GM12878 (cell line): ENCODE measurements at regions not wholly inside any gene's neighbourhood (a gene's known extent, or its start where the extent isn't known, plus 50 kb on each side); places are given as distances from the start of the nearest gene placed in this dataset.

Experiments used
- ATAC-seq: fragments of 200-7000 bp; cut with Tn5 transposase; 3 replicates; pipeline ENCODE4 v1.9.1; 2020; ENCODE audit warnings: mild to moderate bottlenecking, moderate library complexity
- BruUV-seq: library from RNA; stranded (reverse); fragments of 400-500 nt; replicated peaks from 2 replicates; lab custom pipeline; 2021; lab: Mats Ljungman, UMichigan
- CTCF ChIA-PET: fragments of 300-600 bp; sonication (Branson Sonifier 250); formaldehyde crosslinking; extraction: SDS; loops from one replicate; lab custom pipeline; 2021; ENCODE audit warnings: inconsistent platforms; lab: Yijun Ruan, JAX
- POLR2A ChIA-PET: fragments of 350-600 bp; formaldehyde crosslinking; extraction: SDS; loops from one replicate; lab custom pipeline; 2021; ENCODE audit warnings: inconsistent platforms; lab: Charles Lee
- RAD21 ChIA-PET: fragments of 300-600 bp; sonication (Branson Sonifier 250); formaldehyde crosslinking; loops from one replicate; lab custom pipeline; 2023; ENCODE audit warnings: antibody characterized with exemption; ENCODE audit not compliant: unreplicated experiment; lab: Charles Lee
- SMC1A ChIA-PET: fragments of 300-600 bp; sonication (Branson Sonifier 250); formaldehyde crosslinking; loops from one replicate; lab custom pipeline; 2023; ENCODE audit not compliant: unreplicated experiment, uncharacterized antibody; lab: Charles Lee
- DNase-seq: peaks from one replicate; pipeline ENCODE4 v3.0.0-alpha.2; 2011; ENCODE audit warnings: low read depth, low spot score
- FAIRE-seq: peaks from 3 replicates; lab custom pipeline; 2011; peaks lifted over from hg19 to GRCh38; lab: Jason Lieb, UNC
- H2AFZ ChIP-seq: 2 replicates; pipeline ENCODE4 v1.6.0; 2011; ENCODE audit warnings: low read depth, low read length, control low read depth; ENCODE audit not compliant: control insufficient read depth
- H3K27ac ChIP-seq: 2 replicates; pipeline ENCODE4 v1.5.1; 2011; ENCODE audit warnings: control low read depth; ENCODE audit not compliant: control insufficient read depth, insufficient read depth
- H3K27me3 ChIP-seq, 2 experiments: replicated peaks in 1 of 2; 2 replicates each; pipeline versions ENCODE4 v1.6.0 to v1.6.1; 2011; ENCODE audit warnings: low read length in 1 of 2; ENCODE audit not compliant: control insufficient read depth in 2 of 2, insufficient read depth in 2 of 2
- H3K36me3 ChIP-seq, 2 experiments: 2 replicates each; pipeline ENCODE4 v1.5.1; 2011; ENCODE audit warnings: low read length in 1 of 2; ENCODE audit not compliant: control insufficient read depth in 2 of 2, insufficient read depth in 2 of 2
- H3K4me1 ChIP-seq: 2 replicates; pipeline ENCODE4 v1.6.1; 2011; ENCODE audit warnings: mild to moderate bottlenecking, low read length, moderate library complexity, mixed read lengths; ENCODE audit not compliant: control insufficient read depth, insufficient read depth
- H3K4me2 ChIP-seq: 2 replicates; pipeline ENCODE4 v1.6.0; 2011; ENCODE audit warnings: control low read depth; ENCODE audit not compliant: control insufficient read depth, insufficient read depth
- H3K4me3 ChIP-seq: fragments of 200-600 bp; sonication (generic); 2 replicates; pipeline ENCODE4 v1.5.1; 2016
- H3K79me2 ChIP-seq: 2 replicates; pipeline ENCODE4 v1.6.0; 2011; ENCODE audit warnings: low read length; ENCODE audit not compliant: control insufficient read depth, insufficient read depth
- H3K9ac ChIP-seq: 2 replicates; pipeline ENCODE4 v1.8.0; 2011; ENCODE audit warnings: low read length, control low read depth, mixed read lengths; ENCODE audit not compliant: control insufficient read depth, insufficient read depth
- H3K9me3 ChIP-seq: replicated peaks from 3 replicates; pipeline ENCODE4 v1.5.1; 2011; ENCODE audit warnings: mild to moderate bottlenecking, low read length; ENCODE audit not compliant: control insufficient read depth, insufficient read depth
- H4K20me1 ChIP-seq: 2 replicates; pipeline ENCODE4 v1.6.0; 2011; ENCODE audit not compliant: control insufficient read depth, insufficient read depth
- BCL3 ChIP-seq: IDR thresholded peaks from 2 replicates; pipeline ENCODE4 v1.6.1; 2011; ENCODE audit warnings: borderline replicate concordance, low read depth, mild to moderate bottlenecking, moderate library complexity, low read length; ENCODE audit not compliant: insufficient read depth, poor library complexity, severe bottlenecking
- CBX3 ChIP-seq: fragments of 200-600 bp; sonication (generic); IDR thresholded peaks from 2 replicates; pipeline ENCODE4 v1.6.1; 2016; ENCODE audit warnings: low read depth, borderline replicate concordance
- CBX5 ChIP-seq: sonication (generic); IDR thresholded peaks from 2 replicates; pipeline ENCODE4 v1.6.1; 2016; ENCODE audit warnings: low read depth, moderate library complexity, mild to moderate bottlenecking, inconsistent platforms
- ESRRA ChIP-seq: IDR thresholded peaks from 2 replicates; pipeline ENCODE4 v1.6.1; 2012; ENCODE audit warnings: mild to moderate bottlenecking, low read length, improper control_type of control experiment
- FOXM1 ChIP-seq: IDR thresholded peaks from 2 replicates; pipeline ENCODE4 v1.6.1; 2012; ENCODE audit warnings: low read depth, mild to moderate bottlenecking, inconsistent platforms, low read length, moderate library complexity
- LARP7 ChIP-seq: fragments of 450-650 bp; IDR thresholded peaks from 2 replicates; pipeline ENCODE4 v1.6.1; 2017; ENCODE audit warnings: mild to moderate bottlenecking
- MEF2A ChIP-seq: IDR thresholded peaks from 2 replicates; pipeline ENCODE4 v1.6.1; 2011; ENCODE audit warnings: low read depth, mild to moderate bottlenecking, low read length, moderate library complexity; ENCODE audit not compliant: insufficient read depth
- MXI1 ChIP-seq: fragments of 150-350 bp; IDR thresholded peaks from 2 replicates; pipeline ENCODE4 v1.6.1; 2011; ENCODE audit warnings: low read depth, mild to moderate bottlenecking, inconsistent platforms, low read length, improper control_type of control experiment
- NRF1 ChIP-seq: conservative IDR thresholded peaks from 2 replicates; pipeline ENCODE4 v1.6.1; 2011; ENCODE audit warnings: mild to moderate bottlenecking, low read depth, low read length, improper control_type of control experiment
- POLR2AphosphoS2 ChIP-seq: IDR thresholded peaks from 2 replicates; pipeline ENCODE4 v1.6.1; 2011; ENCODE audit warnings: low read depth, mild to moderate bottlenecking, low read length, improper control_type of control experiment, moderate library complexity
- STAT3 ChIP-seq: IDR thresholded peaks from 2 replicates; pipeline ENCODE4 v1.6.1; 2011; ENCODE audit warnings: low read depth, low read length, improper control_type of control experiment
- WRNIP1 ChIP-seq: IDR thresholded peaks from 2 replicates; pipeline ENCODE4 v1.6.1; 2011; ENCODE audit warnings: low read depth, low read length, improper control_type of control experiment, borderline replicate concordance
- whole genome bisulfite sequencing: methylation state at CpG from one replicate; pipeline ENCODE4 v1.1.6; 2016; ENCODE audit warnings: low lambda C conversion rate; ENCODE audit not compliant: insufficient replicate concordance, insufficient coverage; ENCODE audit errors: missing lambda C conversion rate; 5-methylcytosine and 5-hydroxymethylcytosine counted together
- in situ Hi-C: fragments of 300-500 bp; cut with MboI; formaldehyde crosslinking; loops from 9 replicates; pipeline ENCODE4 v1.14.3; 2018; ENCODE audit warnings: mixed read lengths
- intact Hi-C: fragments of 100-400 bp; cut with micrococcal nuclease; formaldehyde crosslinking; loops from one replicate; pipeline ENCODE4 v1.14.2; 2022; ENCODE audit not compliant: unreplicated experiment
- TF ChIP-seq, protein P1 (sequence below): fragments of 450-650 bp; IDR thresholded peaks from 2 replicates; pipeline ENCODE4 v1.6.1; 2016; ENCODE audit warnings: mild to moderate bottlenecking
- TF ChIP-seq, protein P2 (sequence below): fragments of 450-650 bp; IDR thresholded peaks from 2 replicates; pipeline ENCODE4 v1.6.1; 2017; ENCODE audit warnings: borderline replicate concordance

GRCh38 chr6:56401477-56402070, 154.2 kb upstream of the COL21A1 start:
- no TSS peak for BruUV-seq
- intact Hi-C loops (no loop called here), in situ Hi-C loops (no loop called here)
- ChIA-PET SMC1A (interaction anchor here (0.9 to 1.2 kb wide), 3 partner anchors 103 to 179 kb away, joined by 3 read pairs; no protein-coding TSS in a partner anchor), POLR2A (no interaction called here), RAD21 (no interaction called here), CTCF (no interaction called here)
- Histone ChIP-seq H4K20me1 (no peaks in the 10 kb centered on the region), H3K27me3 (no peaks in the 10 kb centered on the region), H3K79me2 (no peaks in the 10 kb centered on the region), H2AFZ (no peak overlapping the region), H3K36me3 (no peaks in the 10 kb centered on the region), H3K4me3 (no peak overlapping the region), H3K9me3 (no peaks in the 10 kb centered on the region; the same call in 2 of the 3 replicates), H3K9ac (no peak overlapping the region), H3K27ac (no peak overlapping the region), H3K4me1 (no peaks in the 10 kb centered on the region), H3K4me2 (no peak overlapping the region)
- FAIRE-seq = no peak
- ATAC-seq = no peak
- WGBS = 96% methylated on average over 1 of the region's 1 CpG
- no peak for TF ChIP-seq MEF2A
- TF ChIP-seq CBX5 = peak; percentile 46; the same call in 1 of the 2 replicates
- no peak for DNase-seq

GRCh38 chr6:56400273-56400672, 152.9 kb upstream of the COL21A1 start:
- ChIA-PET CTCF (no interaction called here), POLR2A (interaction anchor here (0.7 kb wide), 1 partner anchor 160 kb away, joined by 4 read pairs; no protein-coding TSS in a partner anchor), SMC1A (no interaction called here), RAD21 (no interaction called here)
- no peak overlapping the region for H2AFZ ChIP-seq
- 53% methylated on average over 4 of the region's 4 CpGs for whole genome bisulfite sequencing
- ATAC-seq (no peak), FAIRE-seq (no peak), DNase-seq (no peak)
- intact Hi-C loops = no loop called here
- in situ Hi-C loops = no loop called here
- BruUV-seq = no TSS peak
- no peaks in the 10 kb centered on the region for H3K4me1 ChIP-seq
- H4K20me1 ChIP-seq = no peaks in the 10 kb centered on the region
- no peaks in the 10 kb centered on the region for H3K36me3 ChIP-seq
- H3K9ac ChIP-seq = no peak overlapping the region
- H3K79me2 ChIP-seq = no peaks in the 10 kb centered on the region
- no peaks in the 10 kb centered on the region; the same call in 1 of the 3 replicates for H3K9me3 ChIP-seq
- no peak overlapping the region for H3K27ac ChIP-seq
- H3K4me3 ChIP-seq = no peak overlapping the region
- H3K27me3 ChIP-seq = no peaks in the 10 kb centered on the region
- H3K4me2 ChIP-seq = no peak overlapping the region
- TF ChIP-seq STAT3 (no peak), NRF1 (no peak), POLR2AphosphoS2 (no peak), WRNIP1 (no peak), CBX3 (no peak), FOXM1 (no peak), LARP7 (no peak), ESRRA (no peak), MXI1 (no peak), BCL3 (no peak)
- TF ChIP-seq, protein P1, sequence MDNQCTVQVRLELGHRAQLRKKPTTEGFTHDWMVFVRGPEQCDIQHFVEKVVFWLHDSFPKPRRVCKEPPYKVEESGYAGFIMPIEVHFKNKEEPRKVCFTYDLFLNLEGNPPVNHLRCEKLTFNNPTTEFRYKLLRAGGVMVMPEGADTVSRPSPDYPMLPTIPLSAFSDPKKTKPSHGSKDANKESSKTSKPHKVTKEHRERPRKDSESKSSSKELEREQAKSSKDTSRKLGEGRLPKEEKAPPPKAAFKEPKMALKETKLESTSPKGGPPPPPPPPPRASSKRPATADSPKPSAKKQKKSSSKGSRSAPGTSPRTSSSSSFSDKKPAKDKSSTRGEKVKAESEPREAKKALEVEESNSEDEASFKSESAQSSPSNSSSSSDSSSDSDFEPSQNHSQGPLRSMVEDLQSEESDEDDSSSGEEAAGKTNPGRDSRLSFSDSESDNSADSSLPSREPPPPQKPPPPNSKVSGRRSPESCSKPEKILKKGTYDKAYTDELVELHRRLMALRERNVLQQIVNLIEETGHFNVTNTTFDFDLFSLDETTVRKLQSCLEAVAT = no peak
- TF ChIP-seq, protein P2, sequence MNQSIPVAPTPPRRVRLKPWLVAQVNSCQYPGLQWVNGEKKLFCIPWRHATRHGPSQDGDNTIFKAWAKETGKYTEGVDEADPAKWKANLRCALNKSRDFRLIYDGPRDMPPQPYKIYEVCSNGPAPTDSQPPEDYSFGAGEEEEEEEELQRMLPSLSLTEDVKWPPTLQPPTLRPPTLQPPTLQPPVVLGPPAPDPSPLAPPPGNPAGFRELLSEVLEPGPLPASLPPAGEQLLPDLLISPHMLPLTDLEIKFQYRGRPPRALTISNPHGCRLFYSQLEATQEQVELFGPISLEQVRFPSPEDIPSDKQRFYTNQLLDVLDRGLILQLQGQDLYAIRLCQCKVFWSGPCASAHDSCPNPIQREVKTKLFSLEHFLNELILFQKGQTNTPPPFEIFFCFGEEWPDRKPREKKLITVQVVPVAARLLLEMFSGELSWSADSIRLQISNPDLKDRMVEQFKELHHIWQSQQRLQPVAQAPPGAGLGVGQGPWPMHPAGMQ = no peak
